Psoas muscle (tissue), 7 donors: ENCODE measurements at regions not wholly inside any gene's neighbourhood (a gene's known extent, or its start where the extent isn't known, plus 50 kb on each side); places are given as distances from the start of the nearest gene placed in this dataset.

Source experiments
- ATAC-seq, 4 donors: fragments of 200-7000 bp; cut with Tn5 transposase; one replicate each; pipeline ENCODE4 v1.9.1; 2020; ENCODE audit warnings: moderate library complexity in 3 of 4, mild to moderate bottlenecking in 2 of 4
- DNase-seq, 2 donors: peaks; one replicate each; pipeline ENCODE4 v3.0.0-alpha.2; 2020
- H3K27ac ChIP-seq: fragments of 200-600 bp; one replicate; pipeline ENCODE4 v1.8.0; 2022
- H3K27me3 ChIP-seq, 3 donors: fragments of 200-600 bp in 1 of 3; one replicate each; pipeline versions ENCODE4 v1.6.1 to v1.8.0; 2013 to 2022; ENCODE audit warnings: low read length in 2 of 3, mild to moderate bottlenecking in 2 of 3, moderate library complexity in 1 of 3; ENCODE audit not compliant: insufficient read depth in 3 of 3
- H3K36me3 ChIP-seq, 2 donors: fragments of 200-600 bp in 1 of 2; one replicate each; pipeline versions ENCODE4 v1.6.1 to v1.8.0; 2013 to 2022; ENCODE audit warnings: low read depth in 1 of 2, mild to moderate bottlenecking in 1 of 2, moderate library complexity in 1 of 2; ENCODE audit not compliant: insufficient read depth in 1 of 2
- H3K4me1 ChIP-seq: fragments of 200-600 bp; one replicate; pipeline ENCODE4 v1.8.0; 2022
- H3K4me3 ChIP-seq: fragments of 200-600 bp; one replicate; pipeline ENCODE4 v1.8.0; 2022; ENCODE audit warnings: mild to moderate bottlenecking
- H3K9me3 ChIP-seq: fragments of 200-600 bp; one replicate; pipeline ENCODE4 v1.8.0; 2022
- CTCF ChIP-seq: fragments of 200-600 bp; IDR thresholded peaks from one replicate; pipeline ENCODE4 v1.8.0; 2022; ENCODE audit warnings: antibody characterized with exemption
- WGBS, 3 donors: extraction: QIAGEN DNeasy Blood & Tissue Kit; methylation state at CpG; one replicate each; pipeline versions ENCODE4 v1.1.6 to v1.1.7; 2013; 5-methylcytosine and 5-hydroxymethylcytosine counted together
- intact Hi-C, 2 donors: fragments of 100-400 bp; cut with DNase I; formaldehyde crosslinking; loops; one replicate each; pipeline versions ENCODE4 v1.11.0 to v1.14.2; 2022
- donor health status: healthy with polysubstance abuse.
- donor health status: DM: no; HTN: no; CAD: no; lungs with moderate emphysema.
- donor health status: Bipolar disorder and iron deficiency.
- donor health status: healthy.
- donor health status: DM: yes; HTN: yes; CAD: no.
- donor health status: DM: no; HTN: no; CAD: no.
- donor health status: DM: yes; HTN: yes; CAD: no.

- no peak overlapping the region for H3K27ac ChIP-seq
- H3K4me3 ChIP-seq: no peak overlapping the region
- no peaks in the 10 kb centered on the region for H3K4me1 ChIP-seq
- H3K9me3 ChIP-seq: no peaks in the 10 kb centered on the region
- ATAC-seq (no peak), DNase-seq (no peak)
- TF ChIP-seq CTCF: no peak
- peaks cover 0 to 19% (median 5%) of the 10 kb centered on the region in 3 donors for H3K27me3 ChIP-seq
- intact Hi-C loops: no loop called here
- H3K36me3 ChIP-seq: no peaks in the 10 kb centered on the region
- 54 to 57% (median 54%) methylated on average over 10 of the region's 10 CpGs for WGBS, 3 donors
Observed at GRCh38 chr14:96705422-96706092, 91.6 kb upstream of the VRK1 start.

GRCh38 chr14:96706893-96707292, 90.3 kb upstream of the VRK1 start:
- peaks cover 0 to 20% (median 5%) of the 10 kb centered on the region in 3 donors for H3K27me3 ChIP-seq
- 62 to 68% (median 66%) methylated on average over 4 of the region's 4 CpGs for WGBS, 3 donors
- H3K27ac ChIP-seq: no peak overlapping the region
- no peaks in the 10 kb centered on the region for H3K9me3 ChIP-seq
- no peaks in the 10 kb centered on the region for H3K36me3 ChIP-seq
- ATAC-seq (no peak), DNase-seq (no peak)
- H3K4me3 ChIP-seq: no peak overlapping the region
- H3K4me1 ChIP-seq: no peaks in the 10 kb centered on the region
- TF ChIP-seq CTCF: no peak
- intact Hi-C loops: no loop called here

GRCh38 chr14:96710060-96710666, 87.0 kb upstream of the VRK1 start:
- H3K27me3 ChIP-seq: peaks cover 0 to 18% (median 2%) of the 10 kb centered on the region in 3 donors
- WGBS, 3 donors: 38 to 59% (median 44%) methylated on average over 11 of the region's 11 CpGs
- H3K4me1 ChIP-seq: no peaks in the 10 kb centered on the region
- TF ChIP-seq CTCF: no peak
- DNase-seq (no peak), ATAC-seq (no peak)
- no peaks in the 10 kb centered on the region for H3K36me3 ChIP-seq
- no peaks in the 10 kb centered on the region for H3K9me3 ChIP-seq
- intact Hi-C loops: no loop called here
- H3K27ac ChIP-seq: no peak overlapping the region
- H3K4me3 ChIP-seq: no peak overlapping the region

GRCh38 chr14:96711559-96712267, 85.5 kb upstream of the VRK1 start:
- ATAC-seq (no peak), DNase-seq (no peak)
- WGBS, 3 donors: 70 to 73% (median 72%) methylated on average over 15 of the region's 15 CpGs
- Histone ChIP-seq H3K36me3 (no peaks in the 10 kb centered on the region), H3K4me3 (no peak overlapping the region), H3K27me3 (peaks cover 0 to 12% (median 2%) of the 10 kb centered on the region in 3 donors), H3K27ac (no peak overlapping the region), H3K4me1 (no peaks in the 10 kb centered on the region), H3K9me3 (no peaks in the 10 kb centered on the region)
- intact Hi-C loops: no loop called here
- no peak for TF ChIP-seq CTCF
